GM23338 (cell line): ENCODE measurements at regions not wholly inside any gene's neighbourhood (a gene's known extent, or its start where the extent isn't known, plus 50 kb on each side); places are given as distances from the start of the nearest gene placed in this dataset.

ENCODE experiments used
- ATAC-seq: fragments of 200-7000 bp; cut with Tn5 transposase; 3 replicates; pipeline ENCODE4 v1.9.1; 2020
- DNase-seq: peaks from one replicate; pipeline ENCODE4 v3.0.0-alpha.2; 2015; ENCODE audit warnings: low spot score
- H2AFZ ChIP-seq: fragments of 200-600 bp; sonication (generic); 2 replicates; pipeline ENCODE4 v1.8.0; 2016; ENCODE audit warnings: antibody characterized with exemption, mild to moderate bottlenecking, moderate library complexity
- H3F3A ChIP-seq: fragments of 200-600 bp; sonication (generic); replicated peaks from 2 replicates; pipeline ENCODE4 v1.8.0; 2017; ENCODE audit warnings: antibody characterized with exemption, mixed run types, low read depth
- H3K27ac ChIP-seq: fragments of 200-600 bp; sonication (generic); 2 replicates; pipeline ENCODE4 v1.6.1; 2016; ENCODE audit warnings: low read depth
- H3K27me3 ChIP-seq: fragments of 200-600 bp; sonication (generic); 2 replicates; pipeline ENCODE4 v1.8.0; 2016; ENCODE audit warnings: mild to moderate bottlenecking, mixed run types, moderate library complexity; ENCODE audit not compliant: insufficient read depth
- H3K36me3 ChIP-seq: fragments of 200-600 bp; sonication (generic); 2 replicates; pipeline ENCODE4 v1.8.0; 2016; ENCODE audit warnings: mild to moderate bottlenecking; ENCODE audit not compliant: insufficient read depth
- H3K4me1 ChIP-seq: fragments of 200-600 bp; sonication (generic); 2 replicates; pipeline ENCODE4 v1.8.0; 2016; ENCODE audit warnings: mild to moderate bottlenecking, moderate library complexity; ENCODE audit not compliant: insufficient read depth
- H3K4me2 ChIP-seq: fragments of 200-600 bp; sonication (generic); 2 replicates; pipeline ENCODE4 v1.7.1; 2017; ENCODE audit warnings: mixed run types
- H3K4me3 ChIP-seq: fragments of 200-600 bp; sonication (generic); 2 replicates; pipeline ENCODE4 v1.6.1; 2016; ENCODE audit warnings: mixed run types
- H3K79me2 ChIP-seq: fragments of 200-600 bp; sonication (generic); replicated peaks from 2 replicates; pipeline ENCODE4 v1.8.0; 2017; ENCODE audit warnings: mild to moderate bottlenecking; ENCODE audit not compliant: insufficient read depth
- H3K9me2 ChIP-seq: fragments of 200-600 bp; sonication (generic); 2 replicates; pipeline ENCODE4 v1.8.0; 2017; ENCODE audit not compliant: insufficient read depth
- H4K20me1 ChIP-seq: fragments of 200-600 bp; sonication (generic); replicated peaks from 2 replicates; pipeline ENCODE4 v1.8.0; 2017; ENCODE audit warnings: mild to moderate bottlenecking; ENCODE audit not compliant: insufficient read depth
- H3K27ac Mint-ChIP-seq: 2 replicates; pipeline ENCODE4 v1.8.0; 2020; ENCODE audit warnings: inconsistent platforms, mild to moderate bottlenecking, moderate library complexity, mixed read lengths
- H3K27me3 Mint-ChIP-seq: 3 replicates; pipeline ENCODE4 v1.8.0; 2022; ENCODE audit warnings: low read depth, mild to moderate bottlenecking, moderate library complexity, mixed read lengths, inconsistent platforms; ENCODE audit not compliant: insufficient read depth, poor library complexity
- H3K36me3 Mint-ChIP-seq: 3 replicates; pipeline ENCODE4 v1.8.0; 2021; ENCODE audit warnings: low read depth, mild to moderate bottlenecking, inconsistent platforms, moderate library complexity, mixed read lengths
- H3K4me1 Mint-ChIP-seq: 3 replicates; pipeline ENCODE4 v1.8.0; 2020; ENCODE audit warnings: mild to moderate bottlenecking, inconsistent platforms, mixed read lengths
- H3K4me3 Mint-ChIP-seq: 3 replicates; pipeline ENCODE4 v1.8.0; 2021; ENCODE audit warnings: moderate library complexity, mild to moderate bottlenecking, inconsistent platforms, mixed read lengths
- H3K9me3 Mint-ChIP-seq: 3 replicates; pipeline ENCODE4 v1.8.0; 2020; ENCODE audit warnings: moderate library complexity, mild to moderate bottlenecking, inconsistent platforms, mixed read lengths
- CREB1 ChIP-seq: fragments of 250-450 bp; sonication (Bioruptor Pico); IDR thresholded peaks from 2 replicates; pipeline ENCODE4 v1.5.0; 2020; ENCODE audit warnings: low read depth, mild to moderate bottlenecking, moderate library complexity
- EZH2 ChIP-seq: fragments of 200-600 bp; sonication (generic); IDR thresholded peaks from one replicate; pipeline ENCODE4 v1.8.0; 2017; ENCODE audit warnings: antibody characterized with exemption, mild to moderate bottlenecking, low read depth; ENCODE audit not compliant: unreplicated experiment
- JUNB ChIP-seq: IDR thresholded peaks from one replicate; pipeline ENCODE4 v1.6.1; 2016; ENCODE audit warnings: antibody characterized with exemption; ENCODE audit not compliant: unreplicated experiment
- NANOG ChIP-seq: IDR thresholded peaks from 2 replicates; pipeline ENCODE4 v1.6.1; 2016; ENCODE audit warnings: antibody characterized with exemption, borderline replicate concordance
- POLR2AphosphoS5 ChIP-seq: IDR thresholded peaks from 2 replicates; pipeline ENCODE4 v1.6.1; 2016; ENCODE audit warnings: antibody characterized with exemption, low read depth
- STAT1 ChIP-seq: IDR thresholded peaks from one replicate; pipeline ENCODE4 v1.6.1; 2016; ENCODE audit warnings: antibody characterized with exemption; ENCODE audit not compliant: unreplicated experiment
- ZNF114 ChIP-seq: fragments of 250-450 bp; sonication (Bioruptor Pico); IDR thresholded peaks from 2 replicates; pipeline ENCODE4 v1.5.0; 2020; ENCODE audit warnings: mild to moderate bottlenecking, moderate library complexity
- TF ChIP-seq, protein P1 (sequence below): fragments of 250-450 bp; sonication (Bioruptor Pico); IDR thresholded peaks from 2 replicates; pipeline ENCODE4 v1.5.0; 2020; ENCODE audit warnings: mild to moderate bottlenecking, moderate library complexity
- TF ChIP-seq, protein P2 (sequence below), 2 experiments: fragments of 200-600 bp in 1 of 2; sonication (generic) in 1 of 2; conservative IDR thresholded peaks; 2 replicates each; pipeline versions ENCODE4 v1.5.1 to v1.6.1; 2016 to 2017; ENCODE audit warnings: antibody characterized with exemption in 2 of 2, low read depth in 2 of 2, mild to moderate bottlenecking in 2 of 2, moderate library complexity in 1 of 2

DNA sequence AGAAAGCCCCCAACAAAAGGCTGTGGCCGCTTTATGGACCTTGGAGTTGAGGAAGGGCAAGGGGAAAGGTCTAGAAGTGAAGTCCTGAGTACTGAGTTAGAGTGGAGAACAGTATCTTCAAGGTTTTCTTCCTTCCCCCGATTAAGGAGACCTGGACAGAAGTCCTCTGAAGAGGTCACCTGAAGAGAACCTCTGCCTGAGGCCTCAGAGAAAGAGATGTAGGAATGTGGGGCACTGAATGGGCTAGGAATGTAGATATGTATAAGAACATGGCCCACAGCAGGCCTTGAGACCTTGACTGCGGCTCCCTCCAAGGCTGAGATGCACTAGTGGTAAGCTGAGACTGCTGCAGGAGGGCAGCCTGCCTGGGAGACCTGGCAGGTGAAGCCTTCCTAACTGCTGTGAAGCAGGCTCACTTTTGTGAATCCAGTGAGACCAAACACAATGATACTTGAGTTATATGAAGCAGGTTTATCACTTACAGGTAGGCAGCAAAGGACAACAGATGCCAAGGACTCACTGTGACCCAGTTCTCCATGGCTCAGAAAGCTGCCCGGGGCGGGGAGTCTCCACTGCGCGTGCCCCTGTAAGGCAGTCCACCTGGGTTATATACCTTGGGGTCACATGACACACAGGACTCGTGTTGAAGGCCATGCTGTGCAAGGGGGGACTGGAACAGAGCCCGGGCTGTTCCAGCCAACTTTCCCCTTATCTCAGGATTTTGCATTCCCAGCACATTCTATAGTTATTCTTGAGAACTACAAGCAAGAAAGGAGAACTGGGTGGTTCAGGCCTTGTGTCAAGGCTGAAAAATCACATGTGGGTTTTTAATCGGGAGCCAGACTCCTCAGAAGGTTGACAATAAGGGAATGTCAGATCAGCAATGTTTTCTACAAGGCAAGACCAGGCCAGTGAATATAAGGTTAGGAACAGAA, 78.8 kb upstream of the PPM1J start:
- Histone ChIP-seq H3F3A (peaks cover 11% of the 10 kb centered on the region), H3K27ac (no peak overlapping the region), H2AFZ (no peak overlapping the region), H3K27me3 (peaks cover 25% of the 10 kb centered on the region), H3K36me3 (no peaks in the 10 kb centered on the region), H4K20me1 (no peaks in the 10 kb centered on the region), H3K9me2 (peaks cover 13% of the 10 kb centered on the region; the same call in 1 of the 2 replicates), H3K4me3 (0 out of 2 replicates have a peak overlapping the region, but pooled peaks have one; percentile 2), H3K79me2 (no peaks in the 10 kb centered on the region), H3K4me2 (peak overlapping the region; percentile 70), H3K4me1 (peaks cover 39% of the 10 kb centered on the region)
- Mint-ChIP-seq H3K4me1 (peaks cover 54% of the 10 kb centered on the region), H3K36me3 (peaks cover 4% of the 10 kb centered on the region; the same call in 1 of the 3 replicates), H3K27ac (no peak overlapping the region), H3K4me3 (no peak overlapping the region), H3K9me3 (peaks cover 3% of the 10 kb centered on the region; the same call in 1 of the 3 replicates), H3K27me3 (peaks cover 10% of the 10 kb centered on the region)
- no peak for DNase-seq
- TF ChIP-seq STAT1 (no peak), POLR2AphosphoS5 (no peak), NANOG (no peak), EZH2 (no peak), ZNF114 (CRISPR knock-in tag) (no peak), CREB1 (CRISPR knock-in tag) (no peak), JUNB (no peak)
- TF ChIP-seq, protein P1, sequence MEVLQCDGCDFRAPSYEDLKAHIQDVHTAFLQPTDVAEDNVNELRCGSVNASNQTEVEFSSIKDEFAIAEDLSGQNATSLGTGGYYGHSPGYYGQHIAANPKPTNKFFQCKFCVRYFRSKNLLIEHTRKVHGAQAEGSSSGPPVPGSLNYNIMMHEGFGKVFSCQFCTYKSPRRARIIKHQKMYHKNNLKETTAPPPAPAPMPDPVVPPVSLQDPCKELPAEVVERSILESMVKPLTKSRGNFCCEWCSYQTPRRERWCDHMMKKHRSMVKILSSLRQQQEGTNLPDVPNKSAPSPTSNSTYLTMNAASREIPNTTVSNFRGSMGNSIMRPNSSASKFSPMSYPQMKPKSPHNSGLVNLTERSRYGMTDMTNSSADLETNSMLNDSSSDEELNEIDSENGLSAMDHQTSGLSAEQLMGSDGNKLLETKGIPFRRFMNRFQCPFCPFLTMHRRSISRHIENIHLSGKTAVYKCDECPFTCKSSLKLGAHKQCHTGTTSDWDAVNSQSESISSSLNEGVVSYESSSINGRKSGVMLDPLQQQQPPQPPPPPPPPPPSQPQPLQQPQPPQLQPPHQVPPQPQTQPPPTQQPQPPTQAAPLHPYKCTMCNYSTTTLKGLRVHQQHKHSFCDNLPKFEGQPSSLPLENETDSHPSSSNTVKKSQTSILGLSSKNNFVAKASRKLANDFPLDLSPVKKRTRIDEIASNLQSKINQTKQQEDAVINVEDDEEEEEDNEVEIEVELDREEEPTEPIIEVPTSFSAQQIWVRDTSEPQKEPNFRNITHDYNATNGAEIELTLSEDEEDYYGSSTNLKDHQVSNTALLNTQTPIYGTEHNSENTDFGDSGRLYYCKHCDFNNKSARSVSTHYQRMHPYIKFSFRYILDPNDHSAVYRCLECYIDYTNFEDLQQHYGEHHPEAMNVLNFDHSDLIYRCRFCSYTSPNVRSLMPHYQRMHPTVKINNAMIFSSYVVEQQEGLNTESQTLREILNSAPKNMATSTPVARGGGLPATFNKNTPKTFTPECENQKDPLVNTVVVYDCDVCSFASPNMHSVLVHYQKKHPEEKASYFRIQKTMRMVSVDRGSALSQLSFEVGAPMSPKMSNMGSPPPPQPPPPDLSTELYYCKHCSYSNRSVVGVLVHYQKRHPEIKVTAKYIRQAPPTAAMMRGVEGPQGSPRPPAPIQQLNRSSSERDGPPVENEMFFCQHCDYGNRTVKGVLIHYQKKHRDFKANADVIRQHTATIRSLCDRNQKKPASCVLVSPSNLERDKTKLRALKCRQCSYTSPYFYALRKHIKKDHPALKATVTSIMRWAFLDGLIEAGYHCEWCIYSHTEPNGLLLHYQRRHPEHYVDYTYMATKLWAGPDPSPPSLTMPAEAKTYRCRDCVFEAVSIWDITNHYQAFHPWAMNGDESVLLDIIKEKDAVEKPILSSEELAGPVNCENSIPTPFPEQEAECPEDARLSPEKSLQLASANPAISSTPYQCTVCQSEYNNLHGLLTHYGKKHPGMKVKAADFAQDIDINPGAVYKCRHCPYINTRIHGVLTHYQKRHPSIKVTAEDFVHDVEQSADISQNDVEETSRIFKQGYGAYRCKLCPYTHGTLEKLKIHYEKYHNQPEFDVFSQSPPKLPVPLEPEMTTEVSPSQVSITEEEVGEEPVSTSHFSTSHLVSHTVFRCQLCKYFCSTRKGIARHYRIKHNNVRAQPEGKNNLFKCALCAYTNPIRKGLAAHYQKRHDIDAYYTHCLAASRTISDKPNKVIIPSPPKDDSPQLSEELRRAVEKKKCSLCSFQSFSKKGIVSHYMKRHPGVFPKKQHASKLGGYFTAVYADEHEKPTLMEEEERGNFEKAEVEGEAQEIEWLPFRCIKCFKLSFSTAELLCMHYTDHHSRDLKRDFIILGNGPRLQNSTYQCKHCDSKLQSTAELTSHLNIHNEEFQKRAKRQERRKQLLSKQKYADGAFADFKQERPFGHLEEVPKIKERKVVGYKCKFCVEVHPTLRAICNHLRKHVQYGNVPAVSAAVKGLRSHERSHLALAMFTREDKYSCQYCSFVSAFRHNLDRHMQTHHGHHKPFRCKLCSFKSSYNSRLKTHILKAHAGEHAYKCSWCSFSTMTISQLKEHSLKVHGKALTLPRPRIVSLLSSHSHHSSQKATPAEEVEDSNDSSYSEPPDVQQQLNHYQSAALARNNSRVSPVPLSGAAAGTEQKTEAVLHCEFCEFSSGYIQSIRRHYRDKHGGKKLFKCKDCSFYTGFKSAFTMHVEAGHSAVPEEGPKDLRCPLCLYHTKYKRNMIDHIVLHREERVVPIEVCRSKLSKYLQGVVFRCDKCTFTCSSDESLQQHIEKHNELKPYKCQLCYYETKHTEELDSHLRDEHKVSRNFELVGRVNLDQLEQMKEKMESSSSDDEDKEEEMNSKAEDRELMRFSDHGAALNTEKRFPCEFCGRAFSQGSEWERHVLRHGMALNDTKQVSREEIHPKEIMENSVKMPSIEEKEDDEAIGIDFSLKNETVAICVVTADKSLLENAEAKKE: peak; percentile 94
- TF ChIP-seq, protein P2, sequence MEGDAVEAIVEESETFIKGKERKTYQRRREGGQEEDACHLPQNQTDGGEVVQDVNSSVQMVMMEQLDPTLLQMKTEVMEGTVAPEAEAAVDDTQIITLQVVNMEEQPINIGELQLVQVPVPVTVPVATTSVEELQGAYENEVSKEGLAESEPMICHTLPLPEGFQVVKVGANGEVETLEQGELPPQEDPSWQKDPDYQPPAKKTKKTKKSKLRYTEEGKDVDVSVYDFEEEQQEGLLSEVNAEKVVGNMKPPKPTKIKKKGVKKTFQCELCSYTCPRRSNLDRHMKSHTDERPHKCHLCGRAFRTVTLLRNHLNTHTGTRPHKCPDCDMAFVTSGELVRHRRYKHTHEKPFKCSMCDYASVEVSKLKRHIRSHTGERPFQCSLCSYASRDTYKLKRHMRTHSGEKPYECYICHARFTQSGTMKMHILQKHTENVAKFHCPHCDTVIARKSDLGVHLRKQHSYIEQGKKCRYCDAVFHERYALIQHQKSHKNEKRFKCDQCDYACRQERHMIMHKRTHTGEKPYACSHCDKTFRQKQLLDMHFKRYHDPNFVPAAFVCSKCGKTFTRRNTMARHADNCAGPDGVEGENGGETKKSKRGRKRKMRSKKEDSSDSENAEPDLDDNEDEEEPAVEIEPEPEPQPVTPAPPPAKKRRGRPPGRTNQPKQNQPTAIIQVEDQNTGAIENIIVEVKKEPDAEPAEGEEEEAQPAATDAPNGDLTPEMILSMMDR (conservative IDR thresholded peaks at IDR 0.05; ENCODE audit: low read depth in 2 of 2): no peak
- ATAC-seq: peak; percentile 54
